ENCODE measurements at regions not wholly inside any gene's neighbourhood (a gene's known extent, or its start where the extent isn't known, plus 50 kb on each side); places are given as distances from the start of the nearest gene placed in this dataset.
A peak's percentile ranks its signal among the peaks of the same experiment; 100 is the strongest.

DNA sequence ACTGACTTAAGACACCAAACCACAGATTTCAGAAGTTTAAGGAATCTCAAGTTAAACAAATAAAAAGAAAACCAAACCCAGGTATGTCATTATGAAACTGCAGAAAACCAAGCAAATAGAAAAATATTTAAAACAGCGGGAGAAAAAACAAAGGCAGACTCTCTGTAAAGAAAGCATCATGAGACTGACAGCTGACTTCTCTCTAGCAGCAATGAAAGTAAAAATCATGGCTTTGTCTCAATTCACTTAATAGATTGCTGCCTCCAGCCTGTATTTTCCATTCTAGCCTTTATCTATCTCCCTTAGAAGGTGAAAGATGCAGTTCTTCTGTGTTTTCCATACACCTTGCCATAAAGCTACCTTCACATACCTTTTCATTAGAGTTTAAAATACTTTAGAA lies 131.1 kb upstream of the IPO5 start:
- Histone ChIP-seq H3K4me1 (ENCODE audit: low read depth) (no peaks in the 10 kb centered on the region), H3K36me3 (ENCODE audit: low read depth) (no peaks in the 10 kb centered on the region), H3K4me3 (no peak overlapping the region), H3K9me3 (no peaks in the 10 kb centered on the region)
- no peak for TF ChIP-seq CTCF (IDR thresholded peaks at IDR 0.05)
- ATAC-seq: no peak
- no peak for DNase-seq
- intact Hi-C loops (cut with DNase I, micrococcal nuclease): no loop called here

- Histone ChIP-seq H3K4me3 (no peak overlapping the region), H3K4me1 (ENCODE audit: low read depth) (no peaks in the 10 kb centered on the region), H3K9me3 (no peaks in the 10 kb centered on the region), H3K36me3 (ENCODE audit: low read depth) (no peaks in the 10 kb centered on the region)
- intact Hi-C loops (cut with DNase I, micrococcal nuclease): no loop called here
- ATAC-seq (no peak), DNase-seq (no peak)
- TF ChIP-seq CTCF (IDR thresholded peaks at IDR 0.05): no peak
These were observed 127.0 kb upstream of the IPO5 start for GRCh38 chr13:97826421-97827012.

DNA sequence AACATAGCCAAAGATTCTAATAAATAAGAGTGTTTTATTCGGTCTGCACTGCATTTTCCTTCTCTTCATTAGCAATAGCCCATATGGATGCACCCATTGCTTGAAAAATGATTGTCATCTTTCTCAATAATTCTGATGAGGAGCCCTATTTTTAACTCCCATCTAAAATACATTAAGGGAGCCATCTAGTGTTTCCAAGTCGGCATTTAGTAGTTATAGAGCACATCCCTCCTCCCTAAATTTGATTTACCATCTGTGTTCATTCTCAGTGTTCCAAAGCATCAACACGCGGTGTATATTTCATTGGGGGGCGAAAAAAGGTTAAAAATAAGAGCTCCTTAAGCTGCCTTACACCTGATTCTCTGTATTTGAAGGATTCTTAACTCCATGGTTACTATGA lies 119.2 kb upstream of the IPO5 start:
- no peaks in the 10 kb centered on the region for H3K9me3 ChIP-seq

GRCh38 chr13:97843189-97843588 lies 110.3 kb upstream of the IPO5 start:
- no peak for DNase-seq
- Histone ChIP-seq H3K4me3 (no peak overlapping the region), H3K36me3 (ENCODE audit: low read depth) (no peaks in the 10 kb centered on the region), H3K4me1 (ENCODE audit: low read depth) (no peaks in the 10 kb centered on the region), H3K9me3 (no peaks in the 10 kb centered on the region)
- intact Hi-C loops (cut with DNase I, micrococcal nuclease): no loop called here
- no peak for TF ChIP-seq CTCF (IDR thresholded peaks at IDR 0.05)
- ATAC-seq: peak; percentile 76

More for the DNA sequence above, 119.2 kb upstream of the IPO5 start:
- no peak overlapping the region for H3K4me3 ChIP-seq
- DNase-seq (no peak), ATAC-seq (no peak)
- no peak for TF ChIP-seq CTCF (IDR thresholded peaks at IDR 0.05)
- H3K36me3 ChIP-seq (ENCODE audit: low read depth): no peaks in the 10 kb centered on the region
- no peaks in the 10 kb centered on the region for H3K4me1 ChIP-seq (ENCODE audit: low read depth)
- intact Hi-C loops (cut with DNase I, micrococcal nuclease): no loop called here

- Histone ChIP-seq H3K9me3 (no peaks in the 10 kb centered on the region), H3K4me1 (ENCODE audit: low read depth) (no peaks in the 10 kb centered on the region), H3K36me3 (ENCODE audit: low read depth) (no peaks in the 10 kb centered on the region), H3K4me3 (no peak overlapping the region)
- TF ChIP-seq CTCF (IDR thresholded peaks at IDR 0.05): no peak
- ATAC-seq (no peak), DNase-seq (no peak)
- intact Hi-C loops (cut with DNase I, micrococcal nuclease): no loop called here
These were observed 109.3 kb upstream of the IPO5 start for GRCh38 chr13:97844151-97844550.

DNA sequence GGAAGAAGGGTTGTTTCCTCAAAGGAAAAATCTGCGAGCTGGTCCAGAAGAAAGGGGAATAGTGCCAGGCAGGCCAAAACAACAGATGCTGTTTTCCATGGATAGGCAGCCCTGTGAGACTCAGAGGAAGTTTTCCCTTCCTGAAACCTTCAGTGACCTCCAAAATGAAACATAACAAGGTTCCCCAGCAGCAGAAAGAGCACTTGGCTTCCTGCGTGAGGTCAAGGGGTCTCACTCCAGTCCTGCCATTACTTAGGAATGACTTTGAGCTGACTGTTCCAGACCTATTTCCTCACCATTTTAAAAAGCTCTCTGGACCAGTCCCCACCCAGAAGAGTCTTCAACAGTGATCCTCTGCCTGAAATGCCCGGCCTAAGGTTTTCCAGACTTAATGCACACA lies 104.6 kb upstream of the IPO5 start:
- no peaks in the 10 kb centered on the region for H3K36me3 ChIP-seq (ENCODE audit: low read depth)
- no peaks in the 10 kb centered on the region for H3K4me1 ChIP-seq (ENCODE audit: low read depth)
- ATAC-seq (no peak), DNase-seq (no peak)
- TF ChIP-seq CTCF (IDR thresholded peaks at IDR 0.05): no peak
- intact Hi-C loops (cut with DNase I, micrococcal nuclease): no loop called here
- H3K9me3 ChIP-seq: no peaks in the 10 kb centered on the region
- no peak overlapping the region for H3K4me3 ChIP-seq

All from mucosa of descending colon (tissue), 3 donors.